ENCODE measurements at regions not wholly inside any gene's neighbourhood (a gene's known extent, or its start where the extent isn't known, plus 50 kb on each side); places are given as distances from the start of the nearest gene placed in this dataset.

- TF ChIP-seq EZH2phosphoT487 (IDR thresholded peaks at IDR 0.05; ENCODE audit: borderline replicate concordance, low read length) = no peak
- TF ChIP-seq, protein P1, sequence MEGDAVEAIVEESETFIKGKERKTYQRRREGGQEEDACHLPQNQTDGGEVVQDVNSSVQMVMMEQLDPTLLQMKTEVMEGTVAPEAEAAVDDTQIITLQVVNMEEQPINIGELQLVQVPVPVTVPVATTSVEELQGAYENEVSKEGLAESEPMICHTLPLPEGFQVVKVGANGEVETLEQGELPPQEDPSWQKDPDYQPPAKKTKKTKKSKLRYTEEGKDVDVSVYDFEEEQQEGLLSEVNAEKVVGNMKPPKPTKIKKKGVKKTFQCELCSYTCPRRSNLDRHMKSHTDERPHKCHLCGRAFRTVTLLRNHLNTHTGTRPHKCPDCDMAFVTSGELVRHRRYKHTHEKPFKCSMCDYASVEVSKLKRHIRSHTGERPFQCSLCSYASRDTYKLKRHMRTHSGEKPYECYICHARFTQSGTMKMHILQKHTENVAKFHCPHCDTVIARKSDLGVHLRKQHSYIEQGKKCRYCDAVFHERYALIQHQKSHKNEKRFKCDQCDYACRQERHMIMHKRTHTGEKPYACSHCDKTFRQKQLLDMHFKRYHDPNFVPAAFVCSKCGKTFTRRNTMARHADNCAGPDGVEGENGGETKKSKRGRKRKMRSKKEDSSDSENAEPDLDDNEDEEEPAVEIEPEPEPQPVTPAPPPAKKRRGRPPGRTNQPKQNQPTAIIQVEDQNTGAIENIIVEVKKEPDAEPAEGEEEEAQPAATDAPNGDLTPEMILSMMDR (IDR thresholded peaks at IDR 0.05; ENCODE audit: low read depth, low read length, poor library complexity, severe bottlenecking) = no peak
- Histone ChIP-seq H4K20me1 (ENCODE audit: control insufficient read depth, insufficient read depth, low read depth, low read length) (no peaks in the 10 kb centered on the region), H3K4me1 (ENCODE audit: control insufficient read depth, low read length) (peaks cover 9% of the 10 kb centered on the region), H3K79me2 (ENCODE audit: control insufficient read depth, low read length) (no peaks in the 10 kb centered on the region), H3K4me2 (ENCODE audit: low read length) (no peak overlapping the region), H3K27me3 (ENCODE audit: control insufficient read depth, low read length) (no peaks in the 10 kb centered on the region), H3F3A (ENCODE audit: control insufficient read depth, insufficient read depth) (no peaks in the 10 kb centered on the region), H3K9me2 (replicated peaks; ENCODE audit: control insufficient read depth, low read length) (no peaks in the 10 kb centered on the region), H3K27ac (ENCODE audit: low read depth, low read length) (no peak overlapping the region), H3K9me3 (ENCODE audit: control insufficient read depth, insufficient read depth, low read length) (no peaks in the 10 kb centered on the region), H3K36me3 (ENCODE audit: control insufficient read depth, low read length) (no peaks in the 10 kb centered on the region), H3K4me3 (ENCODE audit: low read length) (no peak overlapping the region)
These were observed 109.5 kb upstream of the NR4A3 start for GRCh38 chr9:99712214-99712613.

- Histone ChIP-seq H4K20me1 (ENCODE audit: control insufficient read depth, insufficient read depth, low read depth, low read length) (no peaks in the 10 kb centered on the region), H3K36me3 (ENCODE audit: control insufficient read depth, low read length) (no peaks in the 10 kb centered on the region), H3K4me2 (ENCODE audit: low read length) (peak overlapping the region; percentile 28), H3F3A (ENCODE audit: control insufficient read depth, insufficient read depth) (no peaks in the 10 kb centered on the region), H3K9me2 (replicated peaks; ENCODE audit: control insufficient read depth, low read length) (no peaks in the 10 kb centered on the region), H3K9me3 (ENCODE audit: control insufficient read depth, insufficient read depth, low read length) (no peaks in the 10 kb centered on the region), H3K79me2 (ENCODE audit: control insufficient read depth, low read length) (no peaks in the 10 kb centered on the region), H3K4me3 (ENCODE audit: low read length) (0 out of 2 replicates have a peak overlapping the region, but pooled peaks have one; percentile 2), H3K27me3 (ENCODE audit: control insufficient read depth, low read length) (no peaks in the 10 kb centered on the region), H3K27ac (ENCODE audit: low read depth, low read length) (no peak overlapping the region), H3K4me1 (ENCODE audit: control insufficient read depth, low read length) (peaks cover 9% of the 10 kb centered on the region)
- no peak for TF ChIP-seq EZH2phosphoT487 (IDR thresholded peaks at IDR 0.05; ENCODE audit: borderline replicate concordance, low read length)
- TF ChIP-seq, protein P1 (IDR thresholded peaks at IDR 0.05; ENCODE audit: low read depth, low read length, poor library complexity, severe bottlenecking) = no peak
These were observed 107.8 kb upstream of the NR4A3 start for GRCh38 chr9:99713838-99714306.

GRCh38 chr9:99718631-99719030 lies 103.1 kb upstream of the NR4A3 start:
- H3K9me3 ChIP-seq (ENCODE audit: control insufficient read depth, insufficient read depth, low read length) = no peaks in the 10 kb centered on the region
- TF ChIP-seq, protein P1 (IDR thresholded peaks at IDR 0.05; ENCODE audit: low read depth, low read length, poor library complexity, severe bottlenecking) = no peak
- TF ChIP-seq EZH2phosphoT487 (IDR thresholded peaks at IDR 0.05; ENCODE audit: borderline replicate concordance, low read length) = no peak
- H3K36me3 ChIP-seq (ENCODE audit: control insufficient read depth, low read length) = no peaks in the 10 kb centered on the region
- H3K79me2 ChIP-seq (ENCODE audit: control insufficient read depth, low read length) = no peaks in the 10 kb centered on the region
- no peaks in the 10 kb centered on the region for H4K20me1 ChIP-seq (ENCODE audit: control insufficient read depth, insufficient read depth, low read depth, low read length)
- no peaks in the 10 kb centered on the region for H3K27me3 ChIP-seq (ENCODE audit: control insufficient read depth, low read length)
- peaks cover 6% of the 10 kb centered on the region for H3K4me1 ChIP-seq (ENCODE audit: control insufficient read depth, low read length)
- H3F3A ChIP-seq (ENCODE audit: control insufficient read depth, insufficient read depth) = no peaks in the 10 kb centered on the region
- no peaks in the 10 kb centered on the region for H3K9me2 ChIP-seq (replicated peaks; ENCODE audit: control insufficient read depth, low read length)
- H3K4me2 ChIP-seq (ENCODE audit: low read length) = no peak overlapping the region
- H3K27ac ChIP-seq (ENCODE audit: low read depth, low read length) = no peak overlapping the region
- H3K4me3 ChIP-seq (ENCODE audit: low read length) = no peak overlapping the region

Data from DOHH2 (cell line).